Subcutaneous abdominal adipose tissue (tissue), 5 donors: ENCODE measurements at regions not wholly inside any gene's neighbourhood (a gene's known extent, or its start where the extent isn't known, plus 50 kb on each side); places are given as distances from the start of the nearest gene placed in this dataset.

Experiments used
- H3K27ac ChIP-seq: one replicate; pipeline ENCODE4 v1.7.0; 2013; ENCODE audit warnings: low read depth, mild to moderate bottlenecking, inconsistent platforms, low read length, moderate library complexity
- H3K27me3 ChIP-seq, 5 donors: one replicate each; pipeline ENCODE4 v1.7.0; 2013; ENCODE audit warnings: low read length in 5 of 5, inconsistent platforms in 1 of 5; ENCODE audit not compliant: control insufficient read depth in 5 of 5, insufficient read depth in 4 of 5
- H3K36me3 ChIP-seq, 5 donors: one replicate each; pipeline ENCODE4 v1.7.0; 2013; ENCODE audit warnings: low read length in 5 of 5; ENCODE audit not compliant: control insufficient read depth in 5 of 5, insufficient read depth in 5 of 5
- H3K4me1 ChIP-seq, 5 donors: one replicate each; pipeline ENCODE4 v1.7.0; 2013; ENCODE audit warnings: low read length in 5 of 5, mild to moderate bottlenecking in 3 of 5, moderate library complexity in 1 of 5; ENCODE audit not compliant: control insufficient read depth in 5 of 5, insufficient read depth in 5 of 5
- H3K4me3 ChIP-seq, 5 donors: one replicate each; pipeline ENCODE4 v1.7.0; 2013; ENCODE audit warnings: low read length in 5 of 5, low read depth in 1 of 5
- H3K9ac ChIP-seq, 5 donors: one replicate each; pipeline ENCODE4 v1.7.0; 2013; ENCODE audit warnings: low read length in 5 of 5, mild to moderate bottlenecking in 4 of 5, moderate library complexity in 3 of 5
- H3K9me3 ChIP-seq, 5 donors: one replicate each; pipeline ENCODE4 v1.7.0; 2013; ENCODE audit warnings: low read length in 5 of 5; ENCODE audit not compliant: control insufficient read depth in 5 of 5
- donor health status: healthy.
- donor health status: healthy.
- donor health status: healthy.
- donor health status: healthy.
- donor health status: healthy.

- H3K4me3 ChIP-seq: no peak overlapping the region
- no peak overlapping the region for H3K27ac ChIP-seq
- peaks cover 0 to 3% (median 0%) of the 10 kb centered on the region in 5 donors for H3K9me3 ChIP-seq
- H3K4me1 ChIP-seq: no peaks in the 10 kb centered on the region
- no peak overlapping the region for H3K9ac ChIP-seq
- H3K27me3 ChIP-seq: no peaks in the 10 kb centered on the region
- no peaks in the 10 kb centered on the region for H3K36me3 ChIP-seq
These were observed 258.6 kb downstream of the ADAM29 start for GRCh38 chr4:175176710-175177109.

- H3K27me3 ChIP-seq: no peaks in the 10 kb centered on the region
- H3K4me1 ChIP-seq: no peaks in the 10 kb centered on the region
- no peak overlapping the region for H3K27ac ChIP-seq
- peaks cover 0 to 3% (median 0%) of the 10 kb centered on the region in 5 donors for H3K9me3 ChIP-seq
- no peak overlapping the region for H3K9ac ChIP-seq
- H3K36me3 ChIP-seq: no peaks in the 10 kb centered on the region
- H3K4me3 ChIP-seq: no peak overlapping the region
These were observed 272.5 kb downstream of the ADAM29 start for GRCh38 chr4:175190654-175191053.

GRCh38 chr4:175198056-175198455 is 279.9 kb downstream of the ADAM29 start:
- no peaks in the 10 kb centered on the region for H3K9me3 ChIP-seq
- no peak overlapping the region for H3K27ac ChIP-seq
- no peaks in the 10 kb centered on the region for H3K36me3 ChIP-seq
- H3K9ac ChIP-seq: no peak overlapping the region
- no peaks in the 10 kb centered on the region for H3K4me1 ChIP-seq
- H3K4me3 ChIP-seq: no peak overlapping the region
- H3K27me3 ChIP-seq: no peaks in the 10 kb centered on the region

GRCh38 chr4:175215208-175215607 is 297.1 kb downstream of the ADAM29 start:
- no peaks in the 10 kb centered on the region for H3K36me3 ChIP-seq
- H3K4me3 ChIP-seq: no peak overlapping the region
- H3K9me3 ChIP-seq: peaks cover 9 to 35% (median 27%) of the 10 kb centered on the region in 5 donors
- no peaks in the 10 kb centered on the region for H3K4me1 ChIP-seq
- H3K27ac ChIP-seq: no peak overlapping the region
- no peak overlapping the region for H3K9ac ChIP-seq
- H3K27me3 ChIP-seq: no peaks in the 10 kb centered on the region

- Histone ChIP-seq H3K27me3 (no peaks in the 10 kb centered on the region), H3K27ac (no peak overlapping the region), H3K4me1 (no peaks in the 10 kb centered on the region), H3K36me3 (no peaks in the 10 kb centered on the region), H3K9ac (no peak overlapping the region), H3K9me3 (peaks cover 9 to 35% (median 27%) of the 10 kb centered on the region in 5 donors), H3K4me3 (peak overlapping the region in 1 of 5 donors; percentile 45)
These were observed 297.5 kb downstream of the ADAM29 start for GRCh38 chr4:175215657-175216056.

GRCh38 chr4:175229154-175229553 is 311.0 kb downstream of the ADAM29 start:
- Histone ChIP-seq H3K4me3 (no peak overlapping the region), H3K9me3 (no peaks in the 10 kb centered on the region), H3K4me1 (no peaks in the 10 kb centered on the region), H3K9ac (no peak overlapping the region), H3K27me3 (no peaks in the 10 kb centered on the region), H3K36me3 (no peaks in the 10 kb centered on the region), H3K27ac (no peak overlapping the region)

- Histone ChIP-seq H3K27ac (no peak overlapping the region), H3K4me1 (no peaks in the 10 kb centered on the region), H3K27me3 (no peaks in the 10 kb centered on the region), H3K36me3 (no peaks in the 10 kb centered on the region), H3K9ac (no peak overlapping the region), H3K9me3 (no peaks in the 10 kb centered on the region), H3K4me3 (no peak overlapping the region)
These were observed 316.0 kb downstream of the ADAM29 start for GRCh38 chr4:175234162-175234561.

GRCh38 chr4:175238827-175239517 is 320.8 kb downstream of the ADAM29 start:
- H3K36me3 ChIP-seq: no peaks in the 10 kb centered on the region
- no peak overlapping the region for H3K27ac ChIP-seq
- no peaks in the 10 kb centered on the region for H3K27me3 ChIP-seq
- H3K4me1 ChIP-seq: no peaks in the 10 kb centered on the region
- no peak overlapping the region for H3K9ac ChIP-seq
- H3K4me3 ChIP-seq: no peak overlapping the region
- peaks cover 0 to 2% (median 0%) of the 10 kb centered on the region in 5 donors for H3K9me3 ChIP-seq

- Histone ChIP-seq H3K27me3 (no peaks in the 10 kb centered on the region), H3K9me3 (no peaks in the 10 kb centered on the region), H3K36me3 (no peaks in the 10 kb centered on the region), H3K4me1 (no peaks in the 10 kb centered on the region), H3K9ac (no peak overlapping the region), H3K4me3 (no peak overlapping the region), H3K27ac (no peak overlapping the region)
These were observed 328.8 kb downstream of the ADAM29 start for GRCh38 chr4:175246941-175247340.

GRCh38 chr4:175252642-175253041 is 334.5 kb downstream of the ADAM29 start:
- Histone ChIP-seq H3K4me3 (no peak overlapping the region), H3K4me1 (no peaks in the 10 kb centered on the region), H3K27me3 (no peaks in the 10 kb centered on the region), H3K27ac (no peak overlapping the region), H3K9me3 (no peaks in the 10 kb centered on the region), H3K36me3 (no peaks in the 10 kb centered on the region), H3K9ac (no peak overlapping the region)
